ENCODE measurements at regions not wholly inside any gene's neighbourhood (a gene's known extent, or its start where the extent isn't known, plus 50 kb on each side); places are given as distances from the start of the nearest gene placed in this dataset.

DNA sequence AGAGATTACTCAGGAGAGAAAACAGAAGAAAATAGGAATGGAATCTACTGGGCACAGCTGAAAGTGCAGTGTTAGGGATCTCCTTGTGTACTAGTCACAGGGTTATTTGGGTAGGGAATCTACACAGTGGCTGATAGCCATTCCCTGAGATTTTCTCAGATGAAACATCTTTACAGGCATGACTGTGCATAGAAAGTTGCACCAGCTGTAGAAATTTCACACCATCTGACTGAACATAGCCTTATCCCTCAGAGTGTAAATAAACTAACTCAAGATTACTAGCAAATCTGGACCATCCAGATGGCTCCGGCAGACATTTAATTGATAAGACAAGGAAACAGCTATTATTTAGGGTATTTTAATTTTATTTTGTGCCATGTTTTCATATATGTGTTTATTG is 2053.5 kb upstream of the TENM3 start:
- ATAC-seq (no peak), DNase-seq (no peak)
- Histone ChIP-seq H3K27me3 (no peaks in the 10 kb centered on the region), H3K4me1 (no peaks in the 10 kb centered on the region), H3K4me3 (no peak overlapping the region), H3K9me3 (no peaks in the 10 kb centered on the region), H3K27ac (no peak overlapping the region), H3K36me3 (no peaks in the 10 kb centered on the region)
- TF ChIP-seq, protein P1, sequence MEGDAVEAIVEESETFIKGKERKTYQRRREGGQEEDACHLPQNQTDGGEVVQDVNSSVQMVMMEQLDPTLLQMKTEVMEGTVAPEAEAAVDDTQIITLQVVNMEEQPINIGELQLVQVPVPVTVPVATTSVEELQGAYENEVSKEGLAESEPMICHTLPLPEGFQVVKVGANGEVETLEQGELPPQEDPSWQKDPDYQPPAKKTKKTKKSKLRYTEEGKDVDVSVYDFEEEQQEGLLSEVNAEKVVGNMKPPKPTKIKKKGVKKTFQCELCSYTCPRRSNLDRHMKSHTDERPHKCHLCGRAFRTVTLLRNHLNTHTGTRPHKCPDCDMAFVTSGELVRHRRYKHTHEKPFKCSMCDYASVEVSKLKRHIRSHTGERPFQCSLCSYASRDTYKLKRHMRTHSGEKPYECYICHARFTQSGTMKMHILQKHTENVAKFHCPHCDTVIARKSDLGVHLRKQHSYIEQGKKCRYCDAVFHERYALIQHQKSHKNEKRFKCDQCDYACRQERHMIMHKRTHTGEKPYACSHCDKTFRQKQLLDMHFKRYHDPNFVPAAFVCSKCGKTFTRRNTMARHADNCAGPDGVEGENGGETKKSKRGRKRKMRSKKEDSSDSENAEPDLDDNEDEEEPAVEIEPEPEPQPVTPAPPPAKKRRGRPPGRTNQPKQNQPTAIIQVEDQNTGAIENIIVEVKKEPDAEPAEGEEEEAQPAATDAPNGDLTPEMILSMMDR (IDR thresholded peaks at IDR 0.05): no peak
- intact Hi-C loops (cut with DNase I): no loop called here

DNA sequence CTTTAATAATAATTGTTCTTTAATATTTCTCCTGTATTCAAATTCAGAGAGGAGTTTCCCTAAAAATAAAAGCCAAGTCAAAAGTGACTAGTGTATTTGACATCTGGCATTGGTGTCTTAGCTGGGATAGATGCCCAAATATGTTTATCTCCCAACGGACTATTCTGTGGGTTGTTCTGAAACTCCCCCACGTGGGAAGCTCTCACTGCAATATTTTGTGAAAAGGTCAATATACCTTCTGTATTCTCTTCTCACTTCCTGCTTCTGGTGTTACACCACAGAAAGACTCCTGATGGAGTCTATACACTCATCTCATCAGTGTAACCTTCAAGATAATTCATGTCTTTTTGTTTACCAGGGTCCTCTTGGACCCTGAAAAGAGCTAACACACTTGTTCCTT is 2052.8 kb upstream of the TENM3 start:
- DNase-seq (no peak), ATAC-seq (no peak)
- no peaks in the 10 kb centered on the region for H3K9me3 ChIP-seq
- H3K4me1 ChIP-seq: no peaks in the 10 kb centered on the region
- no peak overlapping the region for H3K4me3 ChIP-seq
- H3K27me3 ChIP-seq: no peaks in the 10 kb centered on the region
- intact Hi-C loops (cut with DNase I): no loop called here
- H3K27ac ChIP-seq: no peak overlapping the region
- H3K36me3 ChIP-seq: no peaks in the 10 kb centered on the region
- TF ChIP-seq, protein P1 (IDR thresholded peaks at IDR 0.05): no peak

DNA sequence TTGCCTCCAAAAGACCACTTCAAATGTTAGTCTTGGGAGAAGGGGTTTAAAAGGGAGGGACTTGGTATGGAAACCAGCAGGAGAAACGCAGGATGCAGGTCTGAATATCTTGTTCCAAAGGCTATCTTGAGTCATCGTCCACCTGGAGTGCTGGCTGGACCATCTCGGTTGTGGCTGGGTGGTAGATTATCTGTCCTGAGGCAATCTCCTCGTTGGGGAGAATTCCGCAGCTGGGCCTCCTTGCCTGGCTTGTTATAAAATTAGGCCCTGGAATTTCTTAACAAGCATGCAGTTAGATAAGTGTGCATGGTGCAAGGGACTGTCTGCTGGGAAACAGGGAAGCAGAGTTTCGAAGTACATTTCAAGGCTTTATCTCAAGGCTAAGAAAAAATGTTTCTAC is 2045.7 kb upstream of the TENM3 start:
- no peak overlapping the region for H3K27ac ChIP-seq
- TF ChIP-seq, protein P1 (IDR thresholded peaks at IDR 0.05): no peak
- no peak for ATAC-seq
- no peaks in the 10 kb centered on the region for H3K27me3 ChIP-seq
- DNase-seq: no peak
- no peaks in the 10 kb centered on the region for H3K4me1 ChIP-seq
- no peak overlapping the region for H3K4me3 ChIP-seq
- intact Hi-C loops (cut with DNase I): no loop called here
- no peaks in the 10 kb centered on the region for H3K9me3 ChIP-seq
- no peaks in the 10 kb centered on the region for H3K36me3 ChIP-seq

DNA sequence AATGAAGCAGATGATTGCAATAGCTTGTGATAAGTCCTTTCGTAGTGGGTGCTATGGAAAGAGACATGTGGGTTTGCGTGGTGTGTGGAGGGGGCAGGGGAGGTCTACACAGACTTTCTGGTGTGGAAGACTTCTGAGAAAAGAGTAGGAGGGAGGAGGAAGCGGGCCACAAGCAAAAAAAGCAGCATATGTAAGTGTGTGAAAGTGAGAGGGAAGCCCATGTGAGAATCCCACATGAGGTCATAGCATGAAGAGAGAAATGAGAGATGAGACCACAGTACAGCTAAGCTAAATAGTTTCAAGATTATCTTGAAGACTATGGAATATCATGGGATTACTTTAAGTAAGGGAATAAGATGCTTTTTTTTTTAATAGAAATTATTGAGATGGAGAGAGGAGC is 2039.9 kb upstream of the TENM3 start:
- no peaks in the 10 kb centered on the region for H3K27me3 ChIP-seq
- TF ChIP-seq, protein P1 (IDR thresholded peaks at IDR 0.05): no peak
- H3K36me3 ChIP-seq: no peaks in the 10 kb centered on the region
- no peak overlapping the region for H3K4me3 ChIP-seq
- DNase-seq: no peak
- intact Hi-C loops (cut with DNase I): no loop called here
- H3K27ac ChIP-seq: no peak overlapping the region
- H3K9me3 ChIP-seq: no peaks in the 10 kb centered on the region
- no peaks in the 10 kb centered on the region for H3K4me1 ChIP-seq
- no peak for ATAC-seq

DNA sequence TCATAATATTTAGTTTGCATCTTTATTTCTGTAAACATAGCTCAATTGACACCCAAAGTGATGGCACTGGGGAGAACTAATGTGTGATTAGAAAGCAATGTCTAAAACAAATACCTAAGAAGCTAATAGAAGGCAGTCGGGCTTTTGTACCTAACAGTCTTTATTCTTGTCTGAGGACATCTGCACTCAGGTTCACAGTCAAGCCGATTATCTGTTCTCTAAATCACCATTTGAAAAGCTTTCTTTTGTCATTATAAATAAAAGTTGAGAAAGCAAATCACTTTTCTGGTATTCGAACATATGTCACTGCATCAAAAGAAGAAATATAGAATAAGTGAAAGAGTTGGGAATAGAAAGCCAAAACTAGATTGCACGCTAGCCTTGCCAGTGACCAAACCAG is 2037.9 kb upstream of the TENM3 start:
- ATAC-seq: no peak

DNA sequence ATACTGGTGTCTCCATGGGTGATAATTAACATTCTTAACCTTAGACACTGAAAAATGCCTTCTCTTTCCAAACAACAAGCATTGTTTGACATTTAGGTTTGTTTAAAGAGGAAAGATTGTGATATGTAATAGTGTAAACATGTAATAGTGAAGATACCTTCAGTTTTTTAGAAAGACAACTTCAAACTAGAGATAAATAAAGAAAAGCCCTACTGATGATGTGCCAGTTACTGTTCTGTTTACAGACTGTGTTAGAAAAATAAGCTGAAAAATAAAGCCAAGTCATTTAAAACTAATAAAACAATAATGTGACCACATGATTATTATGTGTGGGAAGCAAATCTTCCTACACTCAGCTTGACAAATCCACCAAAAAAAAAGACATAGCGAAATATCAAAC is 2035.3 kb upstream of the TENM3 start:
- H3K27me3 ChIP-seq: no peaks in the 10 kb centered on the region
- ATAC-seq (no peak), DNase-seq (no peak)
- no peaks in the 10 kb centered on the region for H3K9me3 ChIP-seq
- intact Hi-C loops (cut with DNase I): no loop called here
- H3K27ac ChIP-seq: no peak overlapping the region
- no peaks in the 10 kb centered on the region for H3K4me1 ChIP-seq
- no peak overlapping the region for H3K4me3 ChIP-seq
- TF ChIP-seq, protein P1 (IDR thresholded peaks at IDR 0.05): no peak
- H3K36me3 ChIP-seq: no peaks in the 10 kb centered on the region

More for the DNA sequence above, 2037.9 kb upstream of the TENM3 start:
- Histone ChIP-seq H3K4me3 (no peak overlapping the region), H3K4me1 (no peaks in the 10 kb centered on the region), H3K27ac (no peak overlapping the region), H3K36me3 (no peaks in the 10 kb centered on the region), H3K27me3 (no peaks in the 10 kb centered on the region), H3K9me3 (no peaks in the 10 kb centered on the region)
- no peak for DNase-seq
- intact Hi-C loops (cut with DNase I): no loop called here
- TF ChIP-seq, protein P1 (IDR thresholded peaks at IDR 0.05): no peak
